OCI-LY1 (cell line): ENCODE measurements at regions not wholly inside any gene's neighbourhood (a gene's known extent, or its start where the extent isn't known, plus 50 kb on each side); places are given as distances from the start of the nearest gene placed in this dataset.

ENCODE experiments used
- EZH2 ChIP-seq: fragments of 200-600 bp; sonication (generic), shearing (Covaris generic); IDR thresholded peaks from 2 replicates; pipeline ENCODE4 v1.8.0; 2017; ENCODE audit warnings: borderline replicate concordance, mixed run types, mild to moderate bottlenecking, antibody characterized with exemption, low read length, moderate library complexity, mixed read lengths
- TF ChIP-seq, protein P1 (sequence below): fragments of 200-600 bp; sonication (generic), shearing (Covaris generic); IDR thresholded peaks from 2 replicates; pipeline ENCODE4 v1.5.1; 2017; ENCODE audit warnings: mild to moderate bottlenecking, antibody characterized with exemption, low read length, moderate library complexity, mixed read lengths

DNA sequence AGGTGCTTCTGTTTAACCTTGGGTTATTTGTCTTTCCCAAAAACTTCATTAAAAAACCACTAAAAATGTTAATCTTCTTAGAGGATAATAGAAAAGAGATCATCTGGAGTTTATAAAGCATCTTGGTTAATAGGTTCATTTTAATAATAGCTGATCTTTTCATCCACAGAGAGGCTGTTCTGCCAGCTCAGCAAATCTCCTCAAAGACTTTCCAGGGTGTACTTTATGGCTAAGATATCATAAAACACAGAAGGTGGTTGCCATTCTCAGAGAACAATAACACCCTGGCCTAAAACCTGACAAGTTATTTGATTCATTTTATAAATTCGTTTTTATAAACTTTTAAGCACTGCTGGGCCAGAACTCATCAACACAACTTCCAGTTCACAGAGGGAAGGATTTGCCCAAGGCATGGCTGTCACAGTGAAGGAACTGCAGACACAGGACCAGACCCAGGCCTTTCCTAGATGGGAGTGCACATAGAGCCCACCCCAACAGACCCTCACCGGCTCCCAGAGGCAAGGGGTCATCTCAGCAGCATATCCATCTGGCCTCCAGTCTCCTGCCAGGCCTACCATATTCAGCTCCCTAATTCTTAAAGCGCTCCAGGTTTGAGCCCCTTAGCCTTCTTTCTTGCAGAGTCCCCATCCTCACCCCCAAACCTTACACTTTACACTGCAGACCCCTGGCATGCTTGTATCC is 203.4 kb upstream of the RAB6C start:
- TF ChIP-seq, protein P1, sequence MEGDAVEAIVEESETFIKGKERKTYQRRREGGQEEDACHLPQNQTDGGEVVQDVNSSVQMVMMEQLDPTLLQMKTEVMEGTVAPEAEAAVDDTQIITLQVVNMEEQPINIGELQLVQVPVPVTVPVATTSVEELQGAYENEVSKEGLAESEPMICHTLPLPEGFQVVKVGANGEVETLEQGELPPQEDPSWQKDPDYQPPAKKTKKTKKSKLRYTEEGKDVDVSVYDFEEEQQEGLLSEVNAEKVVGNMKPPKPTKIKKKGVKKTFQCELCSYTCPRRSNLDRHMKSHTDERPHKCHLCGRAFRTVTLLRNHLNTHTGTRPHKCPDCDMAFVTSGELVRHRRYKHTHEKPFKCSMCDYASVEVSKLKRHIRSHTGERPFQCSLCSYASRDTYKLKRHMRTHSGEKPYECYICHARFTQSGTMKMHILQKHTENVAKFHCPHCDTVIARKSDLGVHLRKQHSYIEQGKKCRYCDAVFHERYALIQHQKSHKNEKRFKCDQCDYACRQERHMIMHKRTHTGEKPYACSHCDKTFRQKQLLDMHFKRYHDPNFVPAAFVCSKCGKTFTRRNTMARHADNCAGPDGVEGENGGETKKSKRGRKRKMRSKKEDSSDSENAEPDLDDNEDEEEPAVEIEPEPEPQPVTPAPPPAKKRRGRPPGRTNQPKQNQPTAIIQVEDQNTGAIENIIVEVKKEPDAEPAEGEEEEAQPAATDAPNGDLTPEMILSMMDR: no peak
- no peak for TF ChIP-seq EZH2
